MM.1S (cell line): ENCODE measurements at regions not wholly inside any gene's neighbourhood (a gene's known extent, or its start where the extent isn't known, plus 50 kb on each side); places are given as distances from the start of the nearest gene placed in this dataset.

Experiments used
- CTCF ChIP-seq: fragments of 300-600 bp; sonication (generic); IDR thresholded peaks from 2 replicates; pipeline ENCODE4 v1.5.1; 2016; ENCODE audit warnings: antibody characterized with exemption, low read length, mixed read lengths
- EZH2phosphoT487 ChIP-seq: fragments of 300-600 bp; sonication (generic); IDR thresholded peaks from 2 replicates; pipeline ENCODE4 v1.6.1; 2018; ENCODE audit warnings: antibody characterized with exemption, low read length

DNA sequence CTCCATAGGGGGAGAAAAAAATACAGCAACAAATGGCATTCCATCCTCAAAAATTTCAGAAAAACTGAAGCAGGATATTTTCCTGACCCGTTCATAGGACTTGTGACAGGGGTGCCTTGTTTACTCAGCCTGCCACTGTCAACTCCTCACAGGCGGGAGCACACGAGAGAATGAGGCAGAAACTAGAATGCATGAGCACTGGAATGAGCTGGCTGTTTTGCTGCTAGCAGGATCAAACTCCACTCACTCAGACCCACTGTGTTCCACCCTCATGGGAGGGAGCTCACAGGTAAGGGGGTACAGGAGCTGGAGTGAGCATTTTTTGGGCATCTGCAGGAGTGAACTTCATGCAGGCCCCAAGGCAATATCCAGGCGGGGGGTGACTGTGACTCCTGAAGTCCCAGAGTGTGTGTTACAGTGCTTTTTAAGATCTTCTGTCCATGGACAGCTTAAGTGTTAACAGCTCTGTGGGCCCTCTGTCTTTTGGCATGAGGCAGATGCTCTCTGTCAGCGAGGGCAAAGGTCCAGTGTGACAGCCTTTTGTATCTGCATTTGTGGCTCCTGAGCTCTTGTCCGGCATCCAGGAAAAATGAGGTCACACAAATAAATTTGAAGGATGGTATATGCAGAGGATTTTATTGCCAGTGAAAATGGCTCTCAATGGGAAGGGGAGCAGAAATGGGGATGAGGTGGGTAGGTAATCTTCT, 905.7 kb upstream of the TENM4 start:
- TF ChIP-seq CTCF (no peak), EZH2phosphoT487 (no peak)
